ENCODE measurements at regions not wholly inside any gene's neighbourhood (a gene's known extent, or its start where the extent isn't known, plus 50 kb on each side); places are given as distances from the start of the nearest gene placed in this dataset.

GRCh38 chr3:34263101-34263621 is 464.7 kb downstream of the PDCD6IP start:
- ATAC-seq (no peak), DNase-seq (no peak)
- peaks cover 0 to 26% (median 10%) of the 10 kb centered on the region in 5 donors for H3K27me3 Mint-ChIP-seq
- Histone ChIP-seq H3K27ac (ENCODE audit: low read depth, low read length) (no peak overlapping the region), H3K4me3 (ENCODE audit: low read length) (no peak overlapping the region), H3K9me3 (ENCODE audit: control insufficient read depth in 2 of 3, low read length in 3 of 3) (no peaks in the 10 kb centered on the region), H3K36me3 (ENCODE audit: control insufficient read depth in 2 of 3, insufficient read depth in 3 of 3, low read length in 3 of 3) (no peaks in the 10 kb centered on the region), H3K4me1 (ENCODE audit: control insufficient read depth in 2 of 2, insufficient read depth in 2 of 2, low read length in 2 of 2) (no peaks in the 10 kb centered on the region), H3K27me3 (ENCODE audit: control insufficient read depth in 2 of 2, insufficient read depth in 2 of 2, low read length in 2 of 2) (no peaks in the 10 kb centered on the region)
- H3K36me3 Mint-ChIP-seq, result no peaks in the 10 kb centered on the region
- intact Hi-C loops (cut with micrococcal nuclease), result no loop called here
- ChIA-PET POLR2A (no interaction called here), CTCF (no interaction called here)
- no peak overlapping the region for H3K4me3 Mint-ChIP-seq
- H3K4me1 Mint-ChIP-seq, result no peaks in the 10 kb centered on the region
- peak overlapping the region in 1 of 9 donors; percentile 63 for H3K27ac Mint-ChIP-seq
- no peaks in the 10 kb centered on the region for H3K9me3 Mint-ChIP-seq

GRCh38 chr3:34264337-34265041 is 466.1 kb downstream of the PDCD6IP start:
- H3K36me3 Mint-ChIP-seq, result no peaks in the 10 kb centered on the region
- Histone ChIP-seq H3K4me3 (ENCODE audit: low read length) (no peak overlapping the region), H3K27me3 (ENCODE audit: control insufficient read depth in 2 of 2, insufficient read depth in 2 of 2, low read length in 2 of 2) (no peaks in the 10 kb centered on the region), H3K36me3 (ENCODE audit: control insufficient read depth in 2 of 3, insufficient read depth in 3 of 3, low read length in 3 of 3) (no peaks in the 10 kb centered on the region), H3K4me1 (ENCODE audit: control insufficient read depth in 2 of 2, insufficient read depth in 2 of 2, low read length in 2 of 2) (no peaks in the 10 kb centered on the region), H3K9me3 (ENCODE audit: control insufficient read depth in 2 of 3, low read length in 3 of 3) (no peaks in the 10 kb centered on the region), H3K27ac (ENCODE audit: low read depth, low read length) (no peak overlapping the region)
- H3K4me3 Mint-ChIP-seq, result no peak overlapping the region
- H3K27ac Mint-ChIP-seq, result no peak overlapping the region
- H3K4me1 Mint-ChIP-seq, result no peaks in the 10 kb centered on the region
- peaks cover 2 to 23% (median 10%) of the 10 kb centered on the region in 5 donors for H3K27me3 Mint-ChIP-seq
- H3K9me3 Mint-ChIP-seq, result no peaks in the 10 kb centered on the region
- intact Hi-C loops (cut with micrococcal nuclease), result no loop called here
- DNase-seq, result no peak
- ChIA-PET POLR2A (no interaction called here), CTCF (no interaction called here)
- no peak for ATAC-seq

DNA sequence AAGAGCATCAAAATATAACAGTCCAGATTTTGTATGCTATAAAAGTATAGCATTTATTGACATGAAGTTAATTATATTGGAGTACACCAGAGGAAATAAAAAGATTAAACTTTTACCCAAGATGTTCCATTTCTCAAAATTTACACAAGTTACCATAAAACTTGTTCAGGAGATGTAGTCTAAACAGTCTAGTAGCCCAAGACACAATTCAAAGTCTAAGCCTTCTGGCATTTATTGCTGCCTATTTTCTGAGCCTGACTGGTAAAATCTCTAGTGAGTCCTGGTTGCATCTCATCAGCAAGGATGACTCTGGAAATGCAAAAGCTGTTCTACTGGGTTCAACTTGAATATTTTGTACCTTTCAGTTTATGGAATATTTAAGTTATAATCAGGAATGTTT is 468.7 kb downstream of the PDCD6IP start:
- Mint-ChIP-seq H3K27ac (no peak overlapping the region), H3K9me3 (peaks cover 0 to 4% (median 0%) of the 10 kb centered on the region in 11 donors), H3K36me3 (peaks cover 0 to 4% (median 0%) of the 10 kb centered on the region in 5 donors), H3K4me3 (no peak overlapping the region), H3K27me3 (peaks cover 4 to 29% (median 10%) of the 10 kb centered on the region in 5 donors), H3K4me1 (no peaks in the 10 kb centered on the region)
- H3K36me3 ChIP-seq (ENCODE audit: control insufficient read depth in 2 of 3, insufficient read depth in 3 of 3, low read length in 3 of 3), result no peaks in the 10 kb centered on the region
- no peaks in the 10 kb centered on the region for H3K27me3 ChIP-seq (ENCODE audit: control insufficient read depth in 2 of 2, insufficient read depth in 2 of 2, low read length in 2 of 2)
- CTCF ChIA-PET, result no interaction called here
- POLR2A ChIA-PET, result no interaction called here
- no peak for DNase-seq
- no peak overlapping the region for H3K4me3 ChIP-seq (ENCODE audit: low read length)
- intact Hi-C loops (cut with micrococcal nuclease), result no loop called here
- ATAC-seq, result no peak
- no peak overlapping the region for H3K27ac ChIP-seq (ENCODE audit: low read depth, low read length)
- H3K4me1 ChIP-seq (ENCODE audit: control insufficient read depth in 2 of 2, insufficient read depth in 2 of 2, low read length in 2 of 2), result no peaks in the 10 kb centered on the region
- no peaks in the 10 kb centered on the region for H3K9me3 ChIP-seq (ENCODE audit: control insufficient read depth in 2 of 3, low read length in 3 of 3)

DNA sequence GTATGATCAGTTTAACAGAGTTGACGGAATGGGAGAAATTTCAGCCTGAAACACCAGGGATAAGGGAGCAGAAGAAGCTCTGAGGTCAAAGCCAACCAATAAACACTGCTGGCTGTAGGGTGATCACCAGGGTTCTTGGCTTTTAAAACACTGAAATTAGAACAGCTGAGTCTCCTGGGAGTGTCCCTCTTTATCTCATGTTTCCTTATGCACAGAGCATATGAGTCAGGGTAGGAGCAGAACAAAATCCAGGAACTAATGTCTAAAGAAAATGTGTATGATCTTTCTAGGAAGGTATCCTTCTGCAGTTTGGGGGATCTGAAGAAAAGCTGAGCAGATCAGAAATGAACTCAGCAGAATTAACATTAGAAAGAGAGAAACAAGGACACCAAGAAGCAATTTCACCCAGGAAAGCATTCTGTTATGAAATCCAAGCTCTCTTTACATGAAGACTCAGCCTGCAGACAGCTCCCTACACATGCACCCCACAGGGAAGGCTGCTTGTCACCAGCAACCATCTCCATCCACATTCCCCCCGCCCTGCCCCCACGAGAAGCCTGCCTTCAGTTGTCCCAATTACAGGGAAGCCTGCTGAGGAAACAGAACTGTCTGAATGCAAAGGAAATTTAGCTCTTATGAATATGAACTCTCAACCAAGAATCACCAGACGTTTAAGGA is 469.7 kb downstream of the PDCD6IP start:
- Histone ChIP-seq H3K9me3 (ENCODE audit: control insufficient read depth in 2 of 3, low read length in 3 of 3) (no peaks in the 10 kb centered on the region), H3K4me1 (ENCODE audit: control insufficient read depth in 2 of 2, insufficient read depth in 2 of 2, low read length in 2 of 2) (no peaks in the 10 kb centered on the region), H3K4me3 (ENCODE audit: low read length) (no peak overlapping the region), H3K36me3 (ENCODE audit: control insufficient read depth in 2 of 3, insufficient read depth in 3 of 3, low read length in 3 of 3) (no peaks in the 10 kb centered on the region), H3K27ac (ENCODE audit: low read depth, low read length) (no peak overlapping the region), H3K27me3 (ENCODE audit: control insufficient read depth in 2 of 2, insufficient read depth in 2 of 2, low read length in 2 of 2) (no peaks in the 10 kb centered on the region)
- H3K27me3 Mint-ChIP-seq, result peaks cover 4 to 31% (median 10%) of the 10 kb centered on the region in 5 donors
- ChIA-PET POLR2A (no interaction called here), CTCF (no interaction called here)
- H3K4me1 Mint-ChIP-seq, result no peaks in the 10 kb centered on the region
- peaks cover 0 to 4% (median 0%) of the 10 kb centered on the region in 5 donors for H3K36me3 Mint-ChIP-seq
- DNase-seq, result no peak
- no peak for ATAC-seq
- H3K4me3 Mint-ChIP-seq, result no peak overlapping the region
- intact Hi-C loops (cut with micrococcal nuclease), result no loop called here
- H3K27ac Mint-ChIP-seq, result no peak overlapping the region
- peaks cover 0 to 7% (median 0%) of the 10 kb centered on the region in 11 donors for H3K9me3 Mint-ChIP-seq

- Mint-ChIP-seq H3K27me3 (peaks cover 0 to 27% (median 9%) of the 10 kb centered on the region in 5 donors), H3K4me1 (no peaks in the 10 kb centered on the region), H3K36me3 (peaks cover 0 to 4% (median 0%) of the 10 kb centered on the region in 5 donors), H3K4me3 (no peak overlapping the region), H3K27ac (no peak overlapping the region), H3K9me3 (peaks cover 0 to 7% (median 0%) of the 10 kb centered on the region in 11 donors)
- DNase-seq (no peak), ATAC-seq (no peak)
- Histone ChIP-seq H3K9me3 (ENCODE audit: control insufficient read depth in 2 of 3, low read length in 3 of 3) (no peaks in the 10 kb centered on the region), H3K4me1 (ENCODE audit: control insufficient read depth in 2 of 2, insufficient read depth in 2 of 2, low read length in 2 of 2) (no peaks in the 10 kb centered on the region), H3K27me3 (ENCODE audit: control insufficient read depth in 2 of 2, insufficient read depth in 2 of 2, low read length in 2 of 2) (no peaks in the 10 kb centered on the region), H3K4me3 (ENCODE audit: low read length) (no peak overlapping the region), H3K36me3 (ENCODE audit: control insufficient read depth in 2 of 3, insufficient read depth in 3 of 3, low read length in 3 of 3) (no peaks in the 10 kb centered on the region), H3K27ac (ENCODE audit: low read depth, low read length) (no peak overlapping the region)
- intact Hi-C loops (cut with micrococcal nuclease), result no loop called here
- CTCF ChIA-PET, result no interaction called here
- POLR2A ChIA-PET, result no interaction called here
Observed at GRCh38 chr3:34275811-34276210, 477.4 kb downstream of the PDCD6IP start.

DNA sequence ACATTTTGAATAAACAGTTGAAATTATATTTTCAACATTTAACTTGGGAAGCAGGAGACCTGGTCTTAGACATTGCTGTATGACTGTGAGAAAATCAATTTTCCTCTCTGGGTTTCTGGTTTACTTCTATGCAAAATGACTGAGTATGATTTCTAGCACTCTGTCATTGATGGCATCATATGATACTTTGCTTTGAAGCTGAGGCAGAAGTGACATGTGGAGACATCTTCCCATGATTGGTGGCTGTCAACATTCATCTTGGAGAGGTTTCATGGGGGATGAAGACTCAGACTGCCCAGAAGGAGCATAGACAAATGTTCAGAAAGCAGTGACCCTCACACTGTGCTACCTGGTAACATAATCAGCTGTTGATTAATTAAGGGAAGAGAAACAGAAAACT is 477.9 kb downstream of the PDCD6IP start:
- DNase-seq (no peak), ATAC-seq (no peak)
- Histone ChIP-seq H3K4me3 (ENCODE audit: low read length) (no peak overlapping the region), H3K9me3 (ENCODE audit: control insufficient read depth in 2 of 3, low read length in 3 of 3) (no peaks in the 10 kb centered on the region), H3K36me3 (ENCODE audit: control insufficient read depth in 2 of 3, insufficient read depth in 3 of 3, low read length in 3 of 3) (no peaks in the 10 kb centered on the region), H3K4me1 (ENCODE audit: control insufficient read depth in 2 of 2, insufficient read depth in 2 of 2, low read length in 2 of 2) (no peaks in the 10 kb centered on the region), H3K27me3 (ENCODE audit: control insufficient read depth in 2 of 2, insufficient read depth in 2 of 2, low read length in 2 of 2) (no peaks in the 10 kb centered on the region), H3K27ac (ENCODE audit: low read depth, low read length) (no peak overlapping the region)
- H3K36me3 Mint-ChIP-seq, result peaks cover 0 to 4% (median 0%) of the 10 kb centered on the region in 5 donors
- ChIA-PET POLR2A (interaction anchor here (0.6 kb wide), 1 partner anchor 341 kb away, joined by 3 read pairs; no protein-coding TSS in a partner anchor), CTCF (no interaction called here)
- peaks cover 0 to 24% (median 10%) of the 10 kb centered on the region in 5 donors for H3K27me3 Mint-ChIP-seq
- no peak overlapping the region for H3K27ac Mint-ChIP-seq
- H3K4me1 Mint-ChIP-seq, result no peaks in the 10 kb centered on the region
- H3K9me3 Mint-ChIP-seq, result peaks cover 0 to 7% (median 0%) of the 10 kb centered on the region in 11 donors
- intact Hi-C loops (cut with micrococcal nuclease), result no loop called here
- no peak overlapping the region for H3K4me3 Mint-ChIP-seq

Data from naive thymus-derived CD4-positive, alpha-beta T cell (primary cell).